H4 (cell line): ENCODE measurements at regions not wholly inside any gene's neighbourhood (a gene's known extent, or its start where the extent isn't known, plus 50 kb on each side); places are given as distances from the start of the nearest gene placed in this dataset.
"Not testable (repeated sequence)": the region's sequence is repeated elsewhere in the genome, so short reads cannot be mapped to it uniquely, and the experiment has no call there.

ENCODE experiments used
- DNase-seq: peaks from one replicate; pipeline ENCODE4 v3.0.0-alpha.2; 2015; ENCODE audit warnings: low spot score

- DNase-seq: no peak
These were observed 52.2 kb upstream of the PRL start for GRCh38 chr6:22349051-22349450.

GRCh38 chr6:22349528-22349927 is 52.7 kb upstream of the PRL start:
- DNase-seq: no peak

GRCh38 chr6:22350109-22350508 is 53.3 kb upstream of the PRL start:
- no peak for DNase-seq

- no peak for DNase-seq
These were observed 56.3 kb upstream of the PRL start for GRCh38 chr6:22353101-22353500.

- DNase-seq: no peak
These were observed 59.6 kb upstream of the PRL start for GRCh38 chr6:22356362-22356940.

GRCh38 chr6:22357724-22358189 is 60.9 kb upstream of the PRL start:
- DNase-seq: no peak

GRCh38 chr6:22361576-22361975 is 64.7 kb upstream of the PRL start:
- no peak for DNase-seq

GRCh38 chr6:22362361-22362760 is 65.5 kb upstream of the PRL start:
- DNase-seq: no peak

GRCh38 chr6:22363166-22363713 is 66.4 kb upstream of the PRL start:
- DNase-seq: no peak

- no peak for DNase-seq
These were observed 66.9 kb upstream of the PRL start for GRCh38 chr6:22363714-22364239.

- DNase-seq: no peak
These were observed 67.5 kb upstream of the PRL start for GRCh38 chr6:22364306-22364705.

GRCh38 chr6:22366214-22366613 is 69.4 kb upstream of the PRL start:
- no peak for DNase-seq

- DNase-seq: no peak
These were observed 70.5 kb upstream of the PRL start for GRCh38 chr6:22367346-22367745.

- no peak for DNase-seq
These were observed 72.0 kb upstream of the PRL start for GRCh38 chr6:22368794-22369193.

- no peak for DNase-seq
These were observed 76.1 kb upstream of the PRL start for GRCh38 chr6:22372922-22373321.

- not testable (repeated sequence) for DNase-seq
These were observed 78.1 kb upstream of the PRL start for GRCh38 chr6:22374950-22375349.

GRCh38 chr6:22376293-22376692 is 79.5 kb upstream of the PRL start:
- DNase-seq: not testable (repeated sequence)

- not testable (repeated sequence) for DNase-seq
These were observed 81.7 kb upstream of the PRL start for GRCh38 chr6:22378536-22378935.

- no peak for DNase-seq
These were observed 83.4 kb upstream of the PRL start for GRCh38 chr6:22380236-22380635.

GRCh38 chr6:22381845-22382544 is 85.2 kb upstream of the PRL start:
- DNase-seq: no peak

GRCh38 chr6:22383016-22383415 is 86.2 kb upstream of the PRL start:
- no peak for DNase-seq

- no peak for DNase-seq
These were observed 95.9 kb upstream of the PRL start for GRCh38 chr6:22392711-22393110.

GRCh38 chr6:22394691-22395090 is 97.9 kb upstream of the PRL start:
- DNase-seq: no peak
